NT2/D1 (cell line): ENCODE measurements at regions not wholly inside any gene's neighbourhood (a gene's known extent, or its start where the extent isn't known, plus 50 kb on each side); places are given as distances from the start of the nearest gene placed in this dataset.

Experiments
- DNase-seq: peaks from one replicate; pipeline ENCODE4 v3.0.0-alpha.2; 2011; ENCODE audit warnings: low read depth, low spot score
- H3K27me3 ChIP-seq: 2 replicates; pipeline ENCODE4 v1.6.0; 2011; ENCODE audit warnings: mild to moderate bottlenecking; ENCODE audit not compliant: insufficient read length, insufficient read depth
- H3K36me3 ChIP-seq: 2 replicates; pipeline ENCODE4 v1.6.1; 2011; ENCODE audit warnings: mild to moderate bottlenecking, low read length, mixed read lengths; ENCODE audit not compliant: insufficient read depth, insufficient read length
- H3K4me1 ChIP-seq: 2 replicates; pipeline ENCODE4 v1.5.1; 2011; ENCODE audit not compliant: insufficient read depth, insufficient read length
- H3K4me3 ChIP-seq: 2 replicates; pipeline ENCODE4 v1.5.1; 2011; ENCODE audit warnings: low read depth; ENCODE audit not compliant: insufficient read length
- H3K9ac ChIP-seq: 2 replicates; pipeline ENCODE4 v1.6.0; 2011; ENCODE audit warnings: low read depth; ENCODE audit not compliant: insufficient read length
- H3K9me3 ChIP-seq: 2 replicates; pipeline ENCODE4 v1.5.1; 2011; ENCODE audit warnings: mild to moderate bottlenecking, low read length; ENCODE audit not compliant: insufficient read depth
- SUZ12 ChIP-seq: IDR thresholded peaks from 2 replicates; pipeline ENCODE4 v1.6.1; 2011; ENCODE audit not compliant: insufficient read length, insufficient read depth; ENCODE audit errors: extremely low read depth
- YY1 ChIP-seq: IDR thresholded peaks from 2 replicates; pipeline ENCODE4 v1.6.1; 2011; ENCODE audit not compliant: insufficient read length, insufficient read depth
- ZNF274 ChIP-seq: IDR thresholded peaks from 2 replicates; pipeline ENCODE4 v1.6.1; 2011; ENCODE audit warnings: mild to moderate bottlenecking, low read depth, low read length

DNA sequence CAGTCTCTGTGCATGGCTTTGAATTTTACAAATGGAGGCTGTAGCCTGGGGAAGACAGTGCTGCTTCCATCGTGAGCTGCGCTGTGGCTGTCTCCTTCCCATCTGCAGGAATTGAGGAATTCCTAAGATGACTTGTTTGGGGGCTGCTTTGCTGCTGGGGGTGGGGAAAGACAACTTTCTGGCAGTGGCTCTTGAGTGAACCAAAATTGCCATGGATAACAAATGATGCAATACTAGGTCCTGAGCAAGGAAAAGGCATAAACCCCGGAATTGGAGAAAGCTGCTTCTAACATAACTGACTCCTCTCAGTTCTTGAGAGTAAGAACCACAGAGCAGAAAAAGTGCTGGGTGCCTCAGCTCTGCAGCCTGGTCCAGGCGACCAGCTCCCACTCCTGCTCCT is 245.0 kb upstream of the RPL38 start:
- Histone ChIP-seq H3K36me3 (no peaks in the 10 kb centered on the region), H3K4me3 (no peak overlapping the region), H3K9ac (no peak overlapping the region), H3K4me1 (peaks cover 4% of the 10 kb centered on the region), H3K27me3 (peaks cover under 1% of the 10 kb centered on the region), H3K9me3 (peaks cover 27% of the 10 kb centered on the region; the same call in 1 of the 2 replicates)
- TF ChIP-seq ZNF274 (no peak), YY1 (no peak), SUZ12 (no peak)
- DNase-seq, result no peak

DNA sequence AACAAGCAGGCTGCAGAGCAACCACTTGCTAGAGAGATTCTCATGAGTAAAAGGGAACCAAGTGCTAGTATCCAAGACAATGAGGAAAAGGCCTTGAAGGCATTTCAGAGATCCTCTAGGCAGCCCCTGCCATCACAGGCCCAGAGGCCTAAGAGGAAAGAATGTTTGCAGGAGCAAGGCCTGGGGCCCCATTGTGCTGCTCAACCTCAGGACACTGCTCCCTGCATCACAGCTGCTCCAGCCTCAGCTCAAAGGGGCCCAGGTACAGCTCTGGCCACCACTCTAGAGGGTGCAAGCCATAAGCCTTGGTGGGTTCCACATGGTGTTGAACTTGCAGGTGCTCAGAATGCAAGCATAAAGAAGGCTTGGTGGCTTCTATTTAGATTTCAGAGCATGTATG is 243.0 kb upstream of the RPL38 start:
- TF ChIP-seq ZNF274, result no peak
- no peak for TF ChIP-seq SUZ12
- no peak for TF ChIP-seq YY1
- H3K27me3 ChIP-seq, result no peaks in the 10 kb centered on the region
- no peaks in the 10 kb centered on the region for H3K36me3 ChIP-seq
- no peak overlapping the region for H3K9ac ChIP-seq
- H3K9me3 ChIP-seq, result peaks cover 27% of the 10 kb centered on the region; the same call in 1 of the 2 replicates
- DNase-seq, result no peak
- H3K4me3 ChIP-seq, result no peak overlapping the region
- H3K4me1 ChIP-seq, result peaks cover 4% of the 10 kb centered on the region

DNA sequence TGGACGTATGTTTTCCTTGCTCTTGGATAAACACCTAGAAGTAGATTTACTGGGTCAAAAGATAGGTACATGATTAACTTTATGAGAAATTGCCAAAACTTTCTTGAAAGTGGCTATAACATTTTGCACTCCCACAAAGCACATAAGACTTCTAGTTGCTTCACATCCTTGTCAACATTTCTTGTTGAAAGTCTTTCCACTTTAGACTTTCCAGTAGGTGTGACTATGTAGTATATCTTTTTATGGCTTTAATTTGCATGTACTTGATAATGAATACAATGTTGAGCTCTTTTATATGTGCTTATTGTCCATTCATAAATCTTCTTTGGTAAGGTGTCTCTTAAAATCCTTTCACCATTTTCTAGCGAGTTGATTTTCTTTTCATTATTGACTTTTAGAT is 241.2 kb upstream of the RPL38 start:
- Histone ChIP-seq H3K36me3 (no peaks in the 10 kb centered on the region), H3K4me1 (no peaks in the 10 kb centered on the region), H3K9ac (no peak overlapping the region), H3K4me3 (no peak overlapping the region), H3K9me3 (peaks cover 27% of the 10 kb centered on the region; the same call in 1 of the 2 replicates), H3K27me3 (no peaks in the 10 kb centered on the region)
- no peak for TF ChIP-seq SUZ12
- no peak for TF ChIP-seq YY1
- no peak for TF ChIP-seq ZNF274
- no peak for DNase-seq

DNA sequence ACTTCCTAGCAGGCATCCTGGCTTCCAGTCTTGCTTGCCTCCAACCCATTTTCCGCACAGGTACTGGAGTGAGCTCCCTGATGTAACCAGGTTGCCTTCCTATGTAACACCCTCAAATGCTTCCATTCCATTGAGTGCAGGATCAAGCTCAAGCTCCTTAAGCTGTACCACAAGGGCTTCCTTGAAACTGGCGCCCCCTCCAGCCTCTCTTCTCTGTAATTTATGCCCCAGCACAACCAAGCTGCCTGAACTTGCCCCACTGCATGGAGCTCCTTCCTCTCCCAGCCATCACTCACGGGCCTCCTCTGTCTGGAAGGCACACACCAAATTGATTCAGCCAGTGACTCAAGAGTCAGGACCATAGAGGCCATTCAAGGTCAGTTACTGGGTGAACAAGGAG is 234.8 kb upstream of the RPL38 start:
- Histone ChIP-seq H3K4me1 (peaks cover 9% of the 10 kb centered on the region), H3K9me3 (no peaks in the 10 kb centered on the region; the same call in 1 of the 2 replicates), H3K27me3 (peaks cover 11% of the 10 kb centered on the region), H3K9ac (no peak overlapping the region), H3K36me3 (no peaks in the 10 kb centered on the region), H3K4me3 (no peak overlapping the region)
- no peak for DNase-seq
- TF ChIP-seq SUZ12 (no peak), ZNF274 (no peak), YY1 (no peak)

DNA sequence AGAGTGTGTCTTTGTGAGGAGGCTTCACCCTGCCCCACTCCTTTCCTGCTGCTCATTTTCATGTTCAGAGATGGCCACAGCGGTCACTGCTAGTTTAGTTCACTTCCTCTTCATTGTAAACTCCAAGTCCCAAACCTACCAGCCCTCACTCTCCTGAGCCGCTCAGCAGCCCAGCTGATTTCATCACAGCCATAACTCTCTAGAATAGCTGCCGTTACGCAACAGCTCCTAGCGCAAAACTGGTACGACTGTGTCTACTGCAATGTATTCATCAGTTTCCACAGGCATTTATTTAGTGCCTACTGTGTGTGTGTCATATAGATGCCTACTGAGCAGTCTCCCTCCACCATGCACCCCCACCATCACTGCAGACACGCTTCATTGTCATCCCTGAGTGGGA is 233.5 kb upstream of the RPL38 start:
- TF ChIP-seq YY1 (no peak), SUZ12 (no peak), ZNF274 (no peak)
- Histone ChIP-seq H3K9ac (no peak overlapping the region), H3K4me3 (no peak overlapping the region), H3K9me3 (no peaks in the 10 kb centered on the region), H3K4me1 (peaks cover 16% of the 10 kb centered on the region), H3K36me3 (no peaks in the 10 kb centered on the region), H3K27me3 (peaks cover 11% of the 10 kb centered on the region)
- DNase-seq, result no peak

DNA sequence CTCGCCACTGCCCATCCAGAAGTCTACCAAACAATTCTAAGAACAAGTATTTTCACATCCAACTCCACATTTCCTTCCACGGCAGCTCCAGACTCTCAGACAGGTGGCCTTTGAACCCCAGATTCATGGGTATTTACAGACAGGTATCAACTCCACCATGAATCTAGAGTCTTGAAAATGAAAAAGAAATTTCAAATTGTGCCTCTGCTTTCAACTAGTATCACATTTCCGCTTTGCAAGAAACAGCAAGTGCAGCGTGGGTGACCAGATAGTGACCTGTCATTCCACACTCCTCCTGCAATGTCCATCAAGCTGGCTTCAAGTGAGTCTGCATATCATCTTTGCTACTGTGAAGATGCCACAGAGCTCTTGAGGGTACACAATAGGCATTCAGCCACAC is 232.4 kb upstream of the RPL38 start:
- no peak overlapping the region for H3K4me3 ChIP-seq
- no peaks in the 10 kb centered on the region for H3K9me3 ChIP-seq
- no peaks in the 10 kb centered on the region for H3K36me3 ChIP-seq
- no peak for DNase-seq
- H3K27me3 ChIP-seq, result peaks cover 11% of the 10 kb centered on the region
- TF ChIP-seq ZNF274, result no peak
- TF ChIP-seq YY1, result no peak
- no peak for TF ChIP-seq SUZ12
- H3K9ac ChIP-seq, result no peak overlapping the region
- peaks cover 16% of the 10 kb centered on the region for H3K4me1 ChIP-seq

DNA sequence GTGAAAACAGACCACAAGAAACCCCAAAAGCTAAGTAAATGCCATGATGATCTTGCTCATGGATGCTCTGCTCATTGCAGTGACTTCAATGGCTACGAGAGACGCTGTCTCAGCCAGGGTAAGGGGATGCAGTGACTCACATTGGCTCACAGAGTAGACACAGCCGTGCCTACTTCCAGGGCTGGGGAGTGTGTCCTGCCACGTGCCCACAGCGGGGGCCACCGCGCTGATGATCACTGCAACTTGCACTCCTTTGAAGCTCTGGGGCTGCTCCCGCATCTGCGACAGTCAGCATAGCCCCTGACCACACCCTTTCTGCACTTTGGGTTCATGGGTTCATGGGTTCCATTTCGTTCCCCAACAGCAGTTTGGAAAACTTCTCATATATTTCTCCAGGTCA is 231.4 kb upstream of the RPL38 start:
- H3K4me1 ChIP-seq, result peaks cover 17% of the 10 kb centered on the region

More for the DNA sequence above, 231.4 kb upstream of the RPL38 start:
- no peak overlapping the region for H3K4me3 ChIP-seq
- H3K9ac ChIP-seq, result no peak overlapping the region
- H3K27me3 ChIP-seq, result peaks cover 11% of the 10 kb centered on the region
- DNase-seq, result no peak
- no peaks in the 10 kb centered on the region for H3K9me3 ChIP-seq
- H3K36me3 ChIP-seq, result no peaks in the 10 kb centered on the region
- TF ChIP-seq SUZ12 (no peak), ZNF274 (no peak), YY1 (no peak)
